Tibial nerve (tissue), 4 donors: ENCODE measurements at regions not wholly inside any gene's neighbourhood (a gene's known extent, or its start where the extent isn't known, plus 50 kb on each side); places are given as distances from the start of the nearest gene placed in this dataset.

Experiments
- DNase-seq, 2 donors: peaks; one replicate each; pipeline ENCODE4 v3.0.0-alpha.2; 2019; ENCODE audit warnings: low spot score in 2 of 2
- H3K27ac ChIP-seq, 4 donors: fragments of 200-600 bp; sonication (generic) in 3 of 4; one replicate each; pipeline ENCODE4 v1.5.1; 2017 to 2019; ENCODE audit warnings: mild to moderate bottlenecking in 1 of 4
- H3K27me3 ChIP-seq, 2 donors: fragments of 200-600 bp; sonication (generic) in 1 of 2; one replicate each; pipeline versions ENCODE4 v1.5.1 to v1.6.0; 2017 to 2019
- H3K36me3 ChIP-seq, 3 donors: fragments of 200-600 bp; sonication (generic); one replicate each; pipeline ENCODE4 v1.5.1; 2018 to 2019
- H3K4me1 ChIP-seq, 4 donors: fragments of 200-600 bp; sonication (generic) in 3 of 4; one replicate each; pipeline ENCODE4 v1.5.1; 2017 to 2019
- H3K4me3 ChIP-seq, 4 donors: fragments of 200-600 bp; sonication (generic) in 3 of 4; one replicate each; pipeline ENCODE4 v1.5.1; 2017 to 2019; ENCODE audit warnings: mild to moderate bottlenecking in 1 of 4, moderate library complexity in 1 of 4
- H3K9me3 ChIP-seq, 4 donors: fragments of 200-600 bp; sonication (generic) in 3 of 4; one replicate each; pipeline ENCODE4 v1.5.1; 2017 to 2019
- EP300 ChIP-seq, 2 donors: sonication (generic); formaldehyde crosslinking; IDR thresholded peaks; one replicate each; pipeline ENCODE4 v1.6.1; 2017; ENCODE audit warnings: antibody characterized with exemption in 2 of 2, mild to moderate bottlenecking in 1 of 2
- POLR2A ChIP-seq, 2 donors: fragments of 450-650 bp; IDR thresholded peaks; one replicate each; pipeline ENCODE4 v1.6.1; 2017; ENCODE audit warnings: antibody characterized with exemption in 2 of 2, mild to moderate bottlenecking in 2 of 2, moderate library complexity in 2 of 2
- WGBS, 2 donors: methylation state at CpG; one replicate each; pipeline ENCODE4 v1.1.5; 2018; 5-methylcytosine and 5-hydroxymethylcytosine counted together
- TF ChIP-seq, protein P1 (sequence below), 5 experiments: fragments of 200-600 bp in 3 of 5; fragments of 450-650 bp in 2 of 5; sonication (generic) in 3 of 5; IDR thresholded peaks; one replicate each; pipeline ENCODE4 v1.5.1; 2016 to 2019; ENCODE audit warnings: antibody characterized with exemption in 5 of 5, mild to moderate bottlenecking in 3 of 5, moderate library complexity in 2 of 5

- Histone ChIP-seq H3K4me1 (no peaks in the 10 kb centered on the region), H3K27ac (no peak overlapping the region), H3K36me3 (no peaks in the 10 kb centered on the region), H3K27me3 (no peaks in the 10 kb centered on the region), H3K9me3 (no peaks in the 10 kb centered on the region), H3K4me3 (no peak overlapping the region)
- no peak for TF ChIP-seq POLR2A (IDR thresholded peaks at IDR 0.05)
- TF ChIP-seq, protein P1, sequence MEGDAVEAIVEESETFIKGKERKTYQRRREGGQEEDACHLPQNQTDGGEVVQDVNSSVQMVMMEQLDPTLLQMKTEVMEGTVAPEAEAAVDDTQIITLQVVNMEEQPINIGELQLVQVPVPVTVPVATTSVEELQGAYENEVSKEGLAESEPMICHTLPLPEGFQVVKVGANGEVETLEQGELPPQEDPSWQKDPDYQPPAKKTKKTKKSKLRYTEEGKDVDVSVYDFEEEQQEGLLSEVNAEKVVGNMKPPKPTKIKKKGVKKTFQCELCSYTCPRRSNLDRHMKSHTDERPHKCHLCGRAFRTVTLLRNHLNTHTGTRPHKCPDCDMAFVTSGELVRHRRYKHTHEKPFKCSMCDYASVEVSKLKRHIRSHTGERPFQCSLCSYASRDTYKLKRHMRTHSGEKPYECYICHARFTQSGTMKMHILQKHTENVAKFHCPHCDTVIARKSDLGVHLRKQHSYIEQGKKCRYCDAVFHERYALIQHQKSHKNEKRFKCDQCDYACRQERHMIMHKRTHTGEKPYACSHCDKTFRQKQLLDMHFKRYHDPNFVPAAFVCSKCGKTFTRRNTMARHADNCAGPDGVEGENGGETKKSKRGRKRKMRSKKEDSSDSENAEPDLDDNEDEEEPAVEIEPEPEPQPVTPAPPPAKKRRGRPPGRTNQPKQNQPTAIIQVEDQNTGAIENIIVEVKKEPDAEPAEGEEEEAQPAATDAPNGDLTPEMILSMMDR (IDR thresholded peaks at IDR 0.05) = no peak
- TF ChIP-seq EP300 (IDR thresholded peaks at IDR 0.05) = no peak
- DNase-seq = no peak
Measured at GRCh38 chr11:38252620-38253019, 1654.6 kb upstream of the RAG2 start.

GRCh38 chr11:38246451-38246850 lies 1648.4 kb upstream of the RAG2 start:
- no peaks in the 10 kb centered on the region for H3K36me3 ChIP-seq
- no peak for TF ChIP-seq POLR2A (IDR thresholded peaks at IDR 0.05)
- TF ChIP-seq EP300 (IDR thresholded peaks at IDR 0.05) = no peak
- TF ChIP-seq, protein P1 (IDR thresholded peaks at IDR 0.05) = no peak
- 63 to 67% methylated on average over 1 of the region's 1 CpG for WGBS, 2 donors

GRCh38 chr11:38226684-38227083 lies 1628.6 kb upstream of the RAG2 start:
- Histone ChIP-seq H3K4me1 (no peaks in the 10 kb centered on the region), H3K4me3 (no peak overlapping the region), H3K27ac (no peak overlapping the region), H3K9me3 (peaks cover 0 to 22% (median 2%) of the 10 kb centered on the region in 4 donors), H3K36me3 (no peaks in the 10 kb centered on the region), H3K27me3 (no peaks in the 10 kb centered on the region)
- no peak for TF ChIP-seq EP300 (IDR thresholded peaks at IDR 0.05)
- no peak for DNase-seq
- 93 to 94% methylated on average over 3 of the region's 3 CpGs for WGBS, 2 donors

More at GRCh38 chr11:38246451-38246850, 1648.4 kb upstream of the RAG2 start:
- H3K4me1 ChIP-seq = no peaks in the 10 kb centered on the region
- no peaks in the 10 kb centered on the region for H3K9me3 ChIP-seq
- no peaks in the 10 kb centered on the region for H3K27me3 ChIP-seq
- H3K27ac ChIP-seq = no peak overlapping the region
- H3K4me3 ChIP-seq = no peak overlapping the region
- no peak for DNase-seq

GRCh38 chr11:38221295-38221694 lies 1623.3 kb upstream of the RAG2 start:
- peaks cover 0 to 16% (median under 1%) of the 10 kb centered on the region in 4 donors for H3K9me3 ChIP-seq
- no peak for DNase-seq
- no peak overlapping the region for H3K27ac ChIP-seq
- no peaks in the 10 kb centered on the region for H3K27me3 ChIP-seq
- no peak overlapping the region for H3K4me3 ChIP-seq
- 62 to 63% methylated on average over 2 of the region's 2 CpGs for WGBS, 2 donors
- no peaks in the 10 kb centered on the region for H3K36me3 ChIP-seq
- no peaks in the 10 kb centered on the region for H3K4me1 ChIP-seq
- TF ChIP-seq, protein P1 (IDR thresholded peaks at IDR 0.05) = no peak
- TF ChIP-seq POLR2A (IDR thresholded peaks at IDR 0.05) (no peak), EP300 (IDR thresholded peaks at IDR 0.05) (no peak)

GRCh38 chr11:38219636-38220035 lies 1621.6 kb upstream of the RAG2 start:
- TF ChIP-seq EP300 (IDR thresholded peaks at IDR 0.05) = no peak
- TF ChIP-seq, protein P1 (IDR thresholded peaks at IDR 0.05) = no peak
- TF ChIP-seq POLR2A (IDR thresholded peaks at IDR 0.05) = no peak
- H3K4me3 ChIP-seq = no peak overlapping the region
- 68 to 85% methylated on average over 2 of the region's 2 CpGs for WGBS, 2 donors
- H3K9me3 ChIP-seq = peaks cover 0 to 8% (median 0%) of the 10 kb centered on the region in 4 donors
- DNase-seq = no peak
- H3K36me3 ChIP-seq = no peaks in the 10 kb centered on the region
- H3K4me1 ChIP-seq = no peaks in the 10 kb centered on the region
- H3K27ac ChIP-seq = no peak overlapping the region
- no peaks in the 10 kb centered on the region for H3K27me3 ChIP-seq

- H3K27ac ChIP-seq = no peak overlapping the region
- WGBS, 2 donors = 62 to 68% methylated on average over 2 of the region's 2 CpGs
- no peak overlapping the region for H3K4me3 ChIP-seq
- H3K27me3 ChIP-seq = no peaks in the 10 kb centered on the region
- H3K9me3 ChIP-seq = no peaks in the 10 kb centered on the region
- TF ChIP-seq EP300 (IDR thresholded peaks at IDR 0.05) (no peak), POLR2A (IDR thresholded peaks at IDR 0.05) (no peak)
- TF ChIP-seq, protein P1 (IDR thresholded peaks at IDR 0.05) = no peak
- no peaks in the 10 kb centered on the region for H3K4me1 ChIP-seq
- DNase-seq = no peak
- no peaks in the 10 kb centered on the region for H3K36me3 ChIP-seq
Measured at GRCh38 chr11:38208951-38209350, 1610.9 kb upstream of the RAG2 start.
